ENCODE measurements at regions not wholly inside any gene's neighbourhood (a gene's known extent, or its start where the extent isn't known, plus 50 kb on each side); places are given as distances from the start of the nearest gene placed in this dataset.

DNA sequence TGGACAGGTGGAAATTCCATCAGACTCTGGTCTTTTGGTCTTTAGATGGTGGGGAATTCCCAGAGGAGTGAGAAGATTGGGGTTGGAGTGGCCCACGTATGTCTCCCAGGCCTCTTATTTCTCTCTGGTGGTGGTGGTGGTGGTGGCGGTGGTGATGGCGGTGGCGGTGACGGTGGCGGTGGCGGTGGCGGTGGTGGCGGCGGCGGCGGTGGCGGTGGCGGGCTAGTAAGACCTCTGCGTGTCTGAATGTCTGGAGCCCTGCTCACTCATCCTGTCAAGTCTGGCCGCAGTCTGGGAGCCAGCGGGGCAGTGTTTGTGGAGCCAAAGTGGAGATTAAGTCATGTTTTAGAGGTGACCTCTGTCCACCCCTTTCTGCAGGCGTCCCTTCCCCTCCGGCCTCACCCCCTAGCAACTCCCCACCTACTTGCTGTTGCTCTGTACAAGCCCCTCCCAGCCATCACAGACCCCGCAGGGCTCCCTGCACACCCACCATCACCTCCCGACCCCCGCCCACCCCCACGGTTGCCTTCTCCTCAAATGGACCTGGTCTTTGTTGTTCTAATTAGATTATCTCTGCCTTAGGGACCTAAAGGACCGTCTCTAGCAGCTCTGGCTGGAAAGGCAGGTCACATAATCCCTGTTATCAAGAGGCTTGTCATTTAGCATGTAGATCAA, 165.0 kb upstream of the TBX20 start:
- Histone ChIP-seq H3K9me3 (replicated peaks; ENCODE audit: control insufficient read depth, insufficient read depth, low read length) (no peaks in the 10 kb centered on the region), H3K27me3 (ENCODE audit: control insufficient read depth in 2 of 2, insufficient read depth in 2 of 2, low read length in 2 of 2) (no peaks in the 10 kb centered on the region), H3K27ac (ENCODE audit: insufficient read depth, low read depth, low read length) (no peak overlapping the region), H3K36me3 (ENCODE audit: control insufficient read depth in 2 of 2, extremely low read depth in 1 of 2, insufficient read depth in 2 of 2, low read length in 2 of 2) (no peaks in the 10 kb centered on the region), H3K4me1 (ENCODE audit: control insufficient read depth, extremely low read depth, insufficient read depth, low read length) (no peaks in the 10 kb centered on the region), H3K79me2 (ENCODE audit: control insufficient read depth, insufficient read depth, low read length) (no peaks in the 10 kb centered on the region), H2AFZ (ENCODE audit: low read depth, low read length) (no peak overlapping the region), H3K4me3 (replicated peaks in 1 of 3; ENCODE audit: insufficient read depth in 1 of 3, low read depth in 1 of 3, low read length in 3 of 3) (no peak overlapping the region), H3K9ac (replicated peaks; ENCODE audit: extremely low read depth, insufficient read depth, low read length) (no peak overlapping the region), H4K20me1 (replicated peaks; ENCODE audit: control insufficient read depth, extremely low read depth, insufficient read depth, low read length) (no peaks in the 10 kb centered on the region), H3K4me2 (ENCODE audit: insufficient read depth, low read length) (no peak overlapping the region), H3K9me1 (replicated peaks; ENCODE audit: control insufficient read depth, extremely low read depth, insufficient read depth, low read length) (no peaks in the 10 kb centered on the region)
- ChIA-PET CTCF (no interaction called here), POLR2A (no interaction called here)
- DNase-seq (ENCODE audit: low read depth, low spot score) (no peak), FAIRE-seq (no peak)
- intact Hi-C loops (cut with micrococcal nuclease) (no loop called here), dilution Hi-C loops (cut with MboI; ENCODE audit: extremely low pct_ligation_motif_present, low sequenced_read_pairs) (no loop called here)
- BruUV-seq (replicated peaks) = no TSS peak
- no peak for TF ChIP-seq FOS (IDR thresholded peaks at IDR 0.05; ENCODE audit: borderline replicate concordance, insufficient read depth, low read length)
- TF ChIP-seq, protein P1, sequence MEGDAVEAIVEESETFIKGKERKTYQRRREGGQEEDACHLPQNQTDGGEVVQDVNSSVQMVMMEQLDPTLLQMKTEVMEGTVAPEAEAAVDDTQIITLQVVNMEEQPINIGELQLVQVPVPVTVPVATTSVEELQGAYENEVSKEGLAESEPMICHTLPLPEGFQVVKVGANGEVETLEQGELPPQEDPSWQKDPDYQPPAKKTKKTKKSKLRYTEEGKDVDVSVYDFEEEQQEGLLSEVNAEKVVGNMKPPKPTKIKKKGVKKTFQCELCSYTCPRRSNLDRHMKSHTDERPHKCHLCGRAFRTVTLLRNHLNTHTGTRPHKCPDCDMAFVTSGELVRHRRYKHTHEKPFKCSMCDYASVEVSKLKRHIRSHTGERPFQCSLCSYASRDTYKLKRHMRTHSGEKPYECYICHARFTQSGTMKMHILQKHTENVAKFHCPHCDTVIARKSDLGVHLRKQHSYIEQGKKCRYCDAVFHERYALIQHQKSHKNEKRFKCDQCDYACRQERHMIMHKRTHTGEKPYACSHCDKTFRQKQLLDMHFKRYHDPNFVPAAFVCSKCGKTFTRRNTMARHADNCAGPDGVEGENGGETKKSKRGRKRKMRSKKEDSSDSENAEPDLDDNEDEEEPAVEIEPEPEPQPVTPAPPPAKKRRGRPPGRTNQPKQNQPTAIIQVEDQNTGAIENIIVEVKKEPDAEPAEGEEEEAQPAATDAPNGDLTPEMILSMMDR (IDR thresholded peaks at IDR 0.05; ENCODE audit: extremely low read depth in 1 of 2, insufficient read depth in 1 of 2, low read depth in 1 of 2, low read length in 2 of 2) = no peak

DNA sequence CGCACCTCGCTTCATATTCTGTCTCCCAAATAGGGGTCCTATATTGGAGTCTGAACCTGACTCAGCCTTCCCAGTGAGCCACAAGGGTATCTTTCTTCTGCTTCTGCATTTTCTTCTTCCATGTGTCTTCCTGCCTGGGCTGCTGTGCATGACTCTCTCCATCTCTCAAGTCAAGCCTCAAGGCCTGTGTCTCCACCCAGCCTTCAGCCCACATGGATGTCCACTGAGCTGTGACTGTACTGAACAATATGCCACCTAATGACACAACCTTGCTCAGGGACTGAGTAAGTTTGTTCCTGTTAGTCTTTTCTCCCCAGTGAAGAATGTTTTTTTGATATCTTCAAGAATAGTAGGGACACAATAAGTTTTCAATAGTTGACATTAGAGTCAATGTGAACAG, 162.7 kb upstream of the TBX20 start:
- no peak overlapping the region for H3K4me3 ChIP-seq (replicated peaks in 1 of 3; ENCODE audit: insufficient read depth in 1 of 3, low read depth in 1 of 3, low read length in 3 of 3)
- ChIA-PET POLR2A (no interaction called here), CTCF (interaction anchor here (1.0 kb wide), 1 partner anchor 9 kb away, joined by 3 read pairs; no protein-coding TSS in a partner anchor)
- no peak overlapping the region for H3K4me2 ChIP-seq (ENCODE audit: insufficient read depth, low read length)
- H3K9me1 ChIP-seq (replicated peaks; ENCODE audit: control insufficient read depth, extremely low read depth, insufficient read depth, low read length) = no peaks in the 10 kb centered on the region
- no peaks in the 10 kb centered on the region for H3K36me3 ChIP-seq (ENCODE audit: control insufficient read depth in 2 of 2, extremely low read depth in 1 of 2, insufficient read depth in 2 of 2, low read length in 2 of 2)
- H3K9me3 ChIP-seq (replicated peaks; ENCODE audit: control insufficient read depth, insufficient read depth, low read length) = no peaks in the 10 kb centered on the region
- no peaks in the 10 kb centered on the region for H4K20me1 ChIP-seq (replicated peaks; ENCODE audit: control insufficient read depth, extremely low read depth, insufficient read depth, low read length)
- H3K27me3 ChIP-seq (ENCODE audit: control insufficient read depth in 2 of 2, insufficient read depth in 2 of 2, low read length in 2 of 2) = no peaks in the 10 kb centered on the region
- intact Hi-C loops (cut with micrococcal nuclease) (no loop called here), dilution Hi-C loops (cut with MboI; ENCODE audit: extremely low pct_ligation_motif_present, low sequenced_read_pairs) (no loop called here)
- no peak overlapping the region for H2AFZ ChIP-seq (ENCODE audit: low read depth, low read length)
- no TSS peak for BruUV-seq (replicated peaks)
- DNase-seq (ENCODE audit: low read depth, low spot score) = no peak
- no peak for FAIRE-seq
- TF ChIP-seq, protein P2, sequence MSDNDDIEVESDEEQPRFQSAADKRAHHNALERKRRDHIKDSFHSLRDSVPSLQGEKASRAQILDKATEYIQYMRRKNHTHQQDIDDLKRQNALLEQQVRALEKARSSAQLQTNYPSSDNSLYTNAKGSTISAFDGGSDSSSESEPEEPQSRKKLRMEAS (IDR thresholded peaks at IDR 0.05; ENCODE audit: insufficient read depth, insufficient read length) = no peak
- no peaks in the 10 kb centered on the region for H3K79me2 ChIP-seq (ENCODE audit: control insufficient read depth, insufficient read depth, low read length)
- no peaks in the 10 kb centered on the region for H3K4me1 ChIP-seq (ENCODE audit: control insufficient read depth, extremely low read depth, insufficient read depth, low read length)
- H3K27ac ChIP-seq (ENCODE audit: insufficient read depth, low read depth, low read length) = no peak overlapping the region
- no peak overlapping the region for H3K9ac ChIP-seq (replicated peaks; ENCODE audit: extremely low read depth, insufficient read depth, low read length)
